Sigmoid colon (tissue), 6 donors: ENCODE measurements at regions not wholly inside any gene's neighbourhood (a gene's known extent, or its start where the extent isn't known, plus 50 kb on each side); places are given as distances from the start of the nearest gene placed in this dataset.

Experiments
- DNase-seq: peaks from one replicate; pipeline ENCODE4 v3.0.0-alpha.2; 2019
- H3K27ac ChIP-seq, 4 donors: fragments of 200-600 bp; sonication (generic); one replicate each; pipeline ENCODE4 v1.5.1; 2016 to 2019; ENCODE audit warnings: mild to moderate bottlenecking in 1 of 4
- H3K27me3 ChIP-seq, 3 donors: fragments of 200-600 bp; sonication (generic); one replicate each; pipeline ENCODE4 v1.5.1; 2019; ENCODE audit warnings: mild to moderate bottlenecking in 1 of 3
- H3K36me3 ChIP-seq, 4 donors: fragments of 200-600 bp; sonication (generic); one replicate each; pipeline ENCODE4 v1.5.1; 2016 to 2019
- H3K4me1 ChIP-seq, 4 donors: fragments of 200-600 bp; sonication (generic); one replicate each; pipeline ENCODE4 v1.5.1; 2017 to 2019
- H3K4me3 ChIP-seq, 4 donors: fragments of 200-600 bp; sonication (generic); one replicate each; pipeline ENCODE4 v1.5.1; 2017 to 2019; ENCODE audit warnings: mild to moderate bottlenecking in 2 of 4, moderate library complexity in 1 of 4
- H3K9me3 ChIP-seq, 4 donors: fragments of 200-600 bp in 3 of 4; sonication (generic) in 3 of 4; one replicate each; pipeline versions ENCODE4 v1.5.1 to v1.6.1; 2013 to 2019
- CTCF ChIP-seq, 4 experiments: fragments of 450-650 bp in 3 of 4; fragments of 200-600 bp in 1 of 4; IDR thresholded peaks; one replicate each; pipeline ENCODE4 v1.5.1; 2016 to 2019; ENCODE audit warnings: antibody characterized with exemption in 4 of 4, mild to moderate bottlenecking in 3 of 4, moderate library complexity in 2 of 4
- EP300 ChIP-seq, 4 donors: sonication (generic); formaldehyde crosslinking; IDR thresholded peaks; one replicate each; pipeline ENCODE4 v1.6.1; 2017; ENCODE audit warnings: antibody characterized with exemption in 4 of 4
- POLR2A ChIP-seq, 2 donors: fragments of 450-650 bp; IDR thresholded peaks; one replicate each; pipeline ENCODE4 v1.6.1; 2016; ENCODE audit warnings: antibody characterized with exemption in 2 of 2, mild to moderate bottlenecking in 2 of 2, moderate library complexity in 2 of 2
- POLR2AphosphoS5 ChIP-seq, 4 donors: sonication (generic); formaldehyde crosslinking; IDR thresholded peaks; one replicate each; pipeline ENCODE4 v1.6.1; 2017; ENCODE audit warnings: antibody characterized with exemption in 4 of 4
- WGBS, 2 donors: extraction: QIAGEN DNeasy Blood & Tissue Kit; methylation state at CpG; one replicate each; pipeline ENCODE4 v1.1.7; 2013; 5-methylcytosine and 5-hydroxymethylcytosine counted together
- intact Hi-C: fragments of 100-400 bp; cut with DNase I; formaldehyde crosslinking; loops from one replicate; pipeline ENCODE4 v1.15.1; 2023
- donor health status: healthy with polysubstance abuse.
- donor health status: healthy.

- WGBS, 2 donors: 40 to 76% methylated on average over 1 of the region's 1 CpG
- TF ChIP-seq POLR2A (IDR thresholded peaks at IDR 0.05) (no peak), POLR2AphosphoS5 (IDR thresholded peaks at IDR 0.05) (no peak), CTCF (IDR thresholded peaks at IDR 0.05) (no peak), EP300 (IDR thresholded peaks at IDR 0.05) (no peak)
- Histone ChIP-seq H3K27ac (no peak overlapping the region), H3K27me3 (no peaks in the 10 kb centered on the region), H3K4me1 (no peaks in the 10 kb centered on the region), H3K36me3 (no peaks in the 10 kb centered on the region), H3K9me3 (peaks cover 0 to 2% (median 0%) of the 10 kb centered on the region in 4 donors), H3K4me3 (no peak overlapping the region)
- no peak for DNase-seq
- intact Hi-C loops: no loop called here
These were observed 191.4 kb downstream of the RBM43 start for GRCh38 chr2:151070253-151070652.

- Histone ChIP-seq H3K27me3 (no peaks in the 10 kb centered on the region), H3K36me3 (no peaks in the 10 kb centered on the region), H3K27ac (no peak overlapping the region), H3K4me3 (no peak overlapping the region), H3K4me1 (no peaks in the 10 kb centered on the region), H3K9me3 (no peaks in the 10 kb centered on the region)
- TF ChIP-seq POLR2A (IDR thresholded peaks at IDR 0.05) (no peak), EP300 (IDR thresholded peaks at IDR 0.05) (no peak), CTCF (IDR thresholded peaks at IDR 0.05) (no peak)
- intact Hi-C loops: no loop called here
- 36 to 63% methylated on average over 8 of the region's 8 CpGs for WGBS, 2 donors
- no peak for DNase-seq
These were observed 193.8 kb downstream of the RBM43 start for GRCh38 chr2:151067658-151068369.

GRCh38 chr2:151063271-151063670 is 198.4 kb downstream of the RBM43 start:
- H3K36me3 ChIP-seq: no peaks in the 10 kb centered on the region
- no peak overlapping the region for H3K4me3 ChIP-seq
- H3K27me3 ChIP-seq: no peaks in the 10 kb centered on the region
- intact Hi-C loops: no loop called here
- H3K9me3 ChIP-seq: no peaks in the 10 kb centered on the region
- no peaks in the 10 kb centered on the region for H3K4me1 ChIP-seq
- TF ChIP-seq CTCF (IDR thresholded peaks at IDR 0.05): no peak
- no peak for TF ChIP-seq EP300 (IDR thresholded peaks at IDR 0.05)
- no peak for TF ChIP-seq POLR2A (IDR thresholded peaks at IDR 0.05)
- TF ChIP-seq POLR2AphosphoS5 (IDR thresholded peaks at IDR 0.05): no peak
- WGBS, 2 donors: 40 to 60% methylated on average over 3 of the region's 3 CpGs
- no peak overlapping the region for H3K27ac ChIP-seq
- DNase-seq: no peak

GRCh38 chr2:151060287-151060686 is 201.4 kb downstream of the RBM43 start:
- 43 to 69% methylated on average over 2 of the region's 2 CpGs for WGBS, 2 donors
- DNase-seq: no peak
- TF ChIP-seq EP300 (IDR thresholded peaks at IDR 0.05) (no peak), POLR2AphosphoS5 (IDR thresholded peaks at IDR 0.05) (no peak), CTCF (IDR thresholded peaks at IDR 0.05) (no peak), POLR2A (IDR thresholded peaks at IDR 0.05) (no peak)

GRCh38 chr2:151056870-151057269 is 204.8 kb downstream of the RBM43 start:
- H3K9me3 ChIP-seq: no peaks in the 10 kb centered on the region
- no peak overlapping the region for H3K4me3 ChIP-seq
- intact Hi-C loops: loop anchor here (10.0 kb wide), 1 partner anchor 178 kb away; no protein-coding TSS in a partner anchor
- H3K36me3 ChIP-seq: no peaks in the 10 kb centered on the region
- no peak for TF ChIP-seq EP300 (IDR thresholded peaks at IDR 0.05)
- TF ChIP-seq POLR2AphosphoS5 (IDR thresholded peaks at IDR 0.05): no peak
- H3K4me1 ChIP-seq: no peaks in the 10 kb centered on the region
- H3K27ac ChIP-seq: no peak overlapping the region
- H3K27me3 ChIP-seq: no peaks in the 10 kb centered on the region
- no peak for DNase-seq
- WGBS, 2 donors: 77 to 78% methylated on average over 1 of the region's 1 CpG

More at GRCh38 chr2:151060287-151060686, 201.4 kb downstream of the RBM43 start:
- Histone ChIP-seq H3K9me3 (no peaks in the 10 kb centered on the region), H3K27me3 (no peaks in the 10 kb centered on the region), H3K4me3 (no peak overlapping the region), H3K36me3 (no peaks in the 10 kb centered on the region), H3K27ac (no peak overlapping the region), H3K4me1 (no peaks in the 10 kb centered on the region)
- intact Hi-C loops: no loop called here
